GM23338 (cell line): ENCODE measurements at regions not wholly inside any gene's neighbourhood (a gene's known extent, or its start where the extent isn't known, plus 50 kb on each side); places are given as distances from the start of the nearest gene placed in this dataset.

ENCODE experiments used
- ATAC-seq: fragments of 200-7000 bp; cut with Tn5 transposase; 3 replicates; pipeline ENCODE4 v1.9.1; 2020
- DNase-seq: peaks from one replicate; pipeline ENCODE4 v3.0.0-alpha.2; 2015; ENCODE audit warnings: low spot score
- H2AFZ ChIP-seq: fragments of 200-600 bp; sonication (generic); 2 replicates; pipeline ENCODE4 v1.8.0; 2016; ENCODE audit warnings: antibody characterized with exemption, mild to moderate bottlenecking, moderate library complexity
- H3F3A ChIP-seq: fragments of 200-600 bp; sonication (generic); replicated peaks from 2 replicates; pipeline ENCODE4 v1.8.0; 2017; ENCODE audit warnings: antibody characterized with exemption, mixed run types, low read depth
- H3K27ac ChIP-seq: fragments of 200-600 bp; sonication (generic); 2 replicates; pipeline ENCODE4 v1.6.1; 2016; ENCODE audit warnings: low read depth
- H3K27me3 ChIP-seq: fragments of 200-600 bp; sonication (generic); 2 replicates; pipeline ENCODE4 v1.8.0; 2016; ENCODE audit warnings: mild to moderate bottlenecking, mixed run types, moderate library complexity; ENCODE audit not compliant: insufficient read depth
- H3K36me3 ChIP-seq: fragments of 200-600 bp; sonication (generic); 2 replicates; pipeline ENCODE4 v1.8.0; 2016; ENCODE audit warnings: mild to moderate bottlenecking; ENCODE audit not compliant: insufficient read depth
- H3K4me1 ChIP-seq: fragments of 200-600 bp; sonication (generic); 2 replicates; pipeline ENCODE4 v1.8.0; 2016; ENCODE audit warnings: mild to moderate bottlenecking, moderate library complexity; ENCODE audit not compliant: insufficient read depth
- H3K4me2 ChIP-seq: fragments of 200-600 bp; sonication (generic); 2 replicates; pipeline ENCODE4 v1.7.1; 2017; ENCODE audit warnings: mixed run types
- H3K4me3 ChIP-seq: fragments of 200-600 bp; sonication (generic); 2 replicates; pipeline ENCODE4 v1.6.1; 2016; ENCODE audit warnings: mixed run types
- H3K79me2 ChIP-seq: fragments of 200-600 bp; sonication (generic); replicated peaks from 2 replicates; pipeline ENCODE4 v1.8.0; 2017; ENCODE audit warnings: mild to moderate bottlenecking; ENCODE audit not compliant: insufficient read depth
- H3K9me2 ChIP-seq: fragments of 200-600 bp; sonication (generic); 2 replicates; pipeline ENCODE4 v1.8.0; 2017; ENCODE audit not compliant: insufficient read depth
- H4K20me1 ChIP-seq: fragments of 200-600 bp; sonication (generic); replicated peaks from 2 replicates; pipeline ENCODE4 v1.8.0; 2017; ENCODE audit warnings: mild to moderate bottlenecking; ENCODE audit not compliant: insufficient read depth
- H3K27ac Mint-ChIP-seq: 2 replicates; pipeline ENCODE4 v1.8.0; 2020; ENCODE audit warnings: inconsistent platforms, mild to moderate bottlenecking, moderate library complexity, mixed read lengths
- H3K27me3 Mint-ChIP-seq: 3 replicates; pipeline ENCODE4 v1.8.0; 2022; ENCODE audit warnings: low read depth, mild to moderate bottlenecking, moderate library complexity, mixed read lengths, inconsistent platforms; ENCODE audit not compliant: insufficient read depth, poor library complexity
- H3K36me3 Mint-ChIP-seq: 3 replicates; pipeline ENCODE4 v1.8.0; 2021; ENCODE audit warnings: low read depth, mild to moderate bottlenecking, inconsistent platforms, moderate library complexity, mixed read lengths
- H3K4me1 Mint-ChIP-seq: 3 replicates; pipeline ENCODE4 v1.8.0; 2020; ENCODE audit warnings: mild to moderate bottlenecking, inconsistent platforms, mixed read lengths
- H3K4me3 Mint-ChIP-seq: 3 replicates; pipeline ENCODE4 v1.8.0; 2021; ENCODE audit warnings: moderate library complexity, mild to moderate bottlenecking, inconsistent platforms, mixed read lengths
- H3K9me3 Mint-ChIP-seq: 3 replicates; pipeline ENCODE4 v1.8.0; 2020; ENCODE audit warnings: moderate library complexity, mild to moderate bottlenecking, inconsistent platforms, mixed read lengths
- CREB1 ChIP-seq: fragments of 250-450 bp; sonication (Bioruptor Pico); IDR thresholded peaks from 2 replicates; pipeline ENCODE4 v1.5.0; 2020; ENCODE audit warnings: low read depth, mild to moderate bottlenecking, moderate library complexity
- ETS1 ChIP-seq: IDR thresholded peaks from 2 replicates; pipeline ENCODE4 v1.6.1; 2016; ENCODE audit warnings: antibody characterized with exemption
- EZH2 ChIP-seq: fragments of 200-600 bp; sonication (generic); IDR thresholded peaks from one replicate; pipeline ENCODE4 v1.8.0; 2017; ENCODE audit warnings: antibody characterized with exemption, mild to moderate bottlenecking, low read depth; ENCODE audit not compliant: unreplicated experiment
- EZH2phosphoT487 ChIP-seq: fragments of 200-600 bp; sonication (generic); IDR thresholded peaks from one replicate; pipeline ENCODE4 v1.8.1; 2018; ENCODE audit warnings: antibody characterized with exemption; ENCODE audit not compliant: unreplicated experiment
- JUNB ChIP-seq: IDR thresholded peaks from one replicate; pipeline ENCODE4 v1.6.1; 2016; ENCODE audit warnings: antibody characterized with exemption; ENCODE audit not compliant: unreplicated experiment
- POLR2AphosphoS5 ChIP-seq: IDR thresholded peaks from 2 replicates; pipeline ENCODE4 v1.6.1; 2016; ENCODE audit warnings: antibody characterized with exemption, low read depth
- STAT1 ChIP-seq: IDR thresholded peaks from one replicate; pipeline ENCODE4 v1.6.1; 2016; ENCODE audit warnings: antibody characterized with exemption; ENCODE audit not compliant: unreplicated experiment
- ZNF114 ChIP-seq: fragments of 250-450 bp; sonication (Bioruptor Pico); IDR thresholded peaks from 2 replicates; pipeline ENCODE4 v1.5.0; 2020; ENCODE audit warnings: mild to moderate bottlenecking, moderate library complexity
- ZNF331 ChIP-seq: fragments of 250-450 bp; sonication (Bioruptor Pico); IDR thresholded peaks from 2 replicates; pipeline ENCODE4 v1.5.0; 2020; ENCODE audit warnings: low read depth, mild to moderate bottlenecking, moderate library complexity
- ZNF462 ChIP-seq: fragments of 250-450 bp; sonication (Bioruptor Pico); IDR thresholded peaks from 2 replicates; pipeline ENCODE4 v1.5.0; 2020; ENCODE audit warnings: mild to moderate bottlenecking, moderate library complexity
- TF ChIP-seq, protein P1 (sequence below), 2 experiments: fragments of 200-600 bp in 1 of 2; sonication (generic) in 1 of 2; conservative IDR thresholded peaks; 2 replicates each; pipeline versions ENCODE4 v1.5.1 to v1.6.1; 2016 to 2017; ENCODE audit warnings: antibody characterized with exemption in 2 of 2, low read depth in 2 of 2, mild to moderate bottlenecking in 2 of 2, moderate library complexity in 1 of 2

- Mint-ChIP-seq H3K27me3 (peaks cover 4% of the 10 kb centered on the region), H3K36me3 (no peaks in the 10 kb centered on the region), H3K27ac (no peak overlapping the region), H3K4me1 (no peaks in the 10 kb centered on the region; the same call in 1 of the 3 replicates), H3K9me3 (no peaks in the 10 kb centered on the region; the same call in 2 of the 3 replicates), H3K4me3 (no peak overlapping the region)
- Histone ChIP-seq H3K9me2 (0 out of 2 replicates have a peak, but pooled peaks cover 6% of the 10 kb centered on the region), H3F3A (no peaks in the 10 kb centered on the region), H3K27me3 (no peaks in the 10 kb centered on the region), H3K36me3 (no peaks in the 10 kb centered on the region), H4K20me1 (no peaks in the 10 kb centered on the region), H3K4me2 (no peak overlapping the region), H3K27ac (no peak overlapping the region), H2AFZ (no peak overlapping the region), H3K4me3 (no peak overlapping the region), H3K4me1 (peaks cover 3% of the 10 kb centered on the region; the same call in 1 of the 2 replicates), H3K79me2 (no peaks in the 10 kb centered on the region)
- DNase-seq (peak; percentile 75), ATAC-seq (peak; percentile 96)
- no peak for TF ChIP-seq ZNF114
- TF ChIP-seq, protein P1, sequence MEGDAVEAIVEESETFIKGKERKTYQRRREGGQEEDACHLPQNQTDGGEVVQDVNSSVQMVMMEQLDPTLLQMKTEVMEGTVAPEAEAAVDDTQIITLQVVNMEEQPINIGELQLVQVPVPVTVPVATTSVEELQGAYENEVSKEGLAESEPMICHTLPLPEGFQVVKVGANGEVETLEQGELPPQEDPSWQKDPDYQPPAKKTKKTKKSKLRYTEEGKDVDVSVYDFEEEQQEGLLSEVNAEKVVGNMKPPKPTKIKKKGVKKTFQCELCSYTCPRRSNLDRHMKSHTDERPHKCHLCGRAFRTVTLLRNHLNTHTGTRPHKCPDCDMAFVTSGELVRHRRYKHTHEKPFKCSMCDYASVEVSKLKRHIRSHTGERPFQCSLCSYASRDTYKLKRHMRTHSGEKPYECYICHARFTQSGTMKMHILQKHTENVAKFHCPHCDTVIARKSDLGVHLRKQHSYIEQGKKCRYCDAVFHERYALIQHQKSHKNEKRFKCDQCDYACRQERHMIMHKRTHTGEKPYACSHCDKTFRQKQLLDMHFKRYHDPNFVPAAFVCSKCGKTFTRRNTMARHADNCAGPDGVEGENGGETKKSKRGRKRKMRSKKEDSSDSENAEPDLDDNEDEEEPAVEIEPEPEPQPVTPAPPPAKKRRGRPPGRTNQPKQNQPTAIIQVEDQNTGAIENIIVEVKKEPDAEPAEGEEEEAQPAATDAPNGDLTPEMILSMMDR (conservative IDR thresholded peaks at IDR 0.05; ENCODE audit: low read depth in 2 of 2), result peak; percentile 58 to 59
These were observed 64.0 kb upstream of the ARHGAP5 start for GRCh38 chr14:32013083-32013482.

GRCh38 chr14:32014057-32014456 lies 63.0 kb upstream of the ARHGAP5 start:
- Histone ChIP-seq H3K4me2 (no peak overlapping the region), H3F3A (no peaks in the 10 kb centered on the region), H3K27me3 (no peaks in the 10 kb centered on the region), H3K27ac (no peak overlapping the region), H3K36me3 (no peaks in the 10 kb centered on the region), H2AFZ (no peak overlapping the region), H3K9me2 (0 out of 2 replicates have a peak, but pooled peaks cover 6% of the 10 kb centered on the region), H3K79me2 (no peaks in the 10 kb centered on the region), H3K4me3 (no peak overlapping the region), H3K4me1 (peaks cover 8% of the 10 kb centered on the region; the same call in 1 of the 2 replicates), H4K20me1 (no peaks in the 10 kb centered on the region)
- no peak for ATAC-seq
- Mint-ChIP-seq H3K9me3 (no peaks in the 10 kb centered on the region; the same call in 2 of the 3 replicates), H3K4me3 (no peak overlapping the region), H3K27me3 (peaks cover 4% of the 10 kb centered on the region), H3K36me3 (no peaks in the 10 kb centered on the region), H3K4me1 (peaks cover 3% of the 10 kb centered on the region; the same call in 2 of the 3 replicates), H3K27ac (no peak overlapping the region)
- no peak for DNase-seq
- TF ChIP-seq EZH2phosphoT487, result no peak
- no peak for TF ChIP-seq JUNB
- TF ChIP-seq ZNF331, result no peak
- TF ChIP-seq ETS1, result no peak
- TF ChIP-seq ZNF462, result no peak
- no peak for TF ChIP-seq CREB1 (CRISPR knock-in tag)
- TF ChIP-seq EZH2, result no peak
- TF ChIP-seq ZNF114, result no peak
- TF ChIP-seq STAT1, result no peak
- TF ChIP-seq, protein P1 (conservative IDR thresholded peaks at IDR 0.05; ENCODE audit: low read depth in 2 of 2), result no peak
- TF ChIP-seq POLR2AphosphoS5, result no peak
